Erythroblast (primary cell): ENCODE measurements at regions not wholly inside any gene's neighbourhood (a gene's known extent, or its start where the extent isn't known, plus 50 kb on each side); places are given as distances from the start of the nearest gene placed in this dataset.
"Not testable (repeated sequence)": the region's sequence is repeated elsewhere in the genome, so short reads cannot be mapped to it uniquely, and the experiment has no call there.

Source experiments
- GATA1 ChIP-seq: IDR thresholded peaks from 2 replicates; pipeline ENCODE4 v1.6.1; 2011; ENCODE audit warnings: low read depth, mild to moderate bottlenecking, control low read depth, low read length, moderate library complexity
- POLR2A ChIP-seq: IDR thresholded peaks from 2 replicates; pipeline ENCODE4 v1.6.1; 2011; ENCODE audit warnings: mild to moderate bottlenecking, low read length

- not testable (repeated sequence) for TF ChIP-seq POLR2A, GATA1
These were observed 100.6 kb upstream of the NAV2 start for GRCh38 chr11:19612025-19612424.
